Islet precursor cell (in vitro differentiated cells): ENCODE measurements at regions not wholly inside any gene's neighbourhood (a gene's known extent, or its start where the extent isn't known, plus 50 kb on each side); places are given as distances from the start of the nearest gene placed in this dataset.

ENCODE experiments used
- DNase-seq: peaks from one replicate; pipeline ENCODE4 v3.0.0-alpha.2; 2018

DNA sequence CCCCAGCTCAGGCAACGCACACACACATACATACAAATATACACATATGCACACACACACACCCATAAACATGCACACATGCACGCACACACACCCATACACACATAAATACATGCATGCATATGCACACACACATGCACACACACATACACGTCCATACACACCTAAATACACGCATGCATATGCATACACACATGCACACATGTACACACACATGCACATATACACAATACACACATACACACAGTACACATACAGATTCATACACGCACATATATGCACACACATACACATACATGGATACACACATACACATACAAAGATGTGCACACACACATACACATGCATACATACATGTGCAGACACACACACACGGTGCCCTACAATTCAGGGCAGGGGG, 496.6 kb downstream of the TBC1D22A start:
- DNase-seq, result no peak

DNA sequence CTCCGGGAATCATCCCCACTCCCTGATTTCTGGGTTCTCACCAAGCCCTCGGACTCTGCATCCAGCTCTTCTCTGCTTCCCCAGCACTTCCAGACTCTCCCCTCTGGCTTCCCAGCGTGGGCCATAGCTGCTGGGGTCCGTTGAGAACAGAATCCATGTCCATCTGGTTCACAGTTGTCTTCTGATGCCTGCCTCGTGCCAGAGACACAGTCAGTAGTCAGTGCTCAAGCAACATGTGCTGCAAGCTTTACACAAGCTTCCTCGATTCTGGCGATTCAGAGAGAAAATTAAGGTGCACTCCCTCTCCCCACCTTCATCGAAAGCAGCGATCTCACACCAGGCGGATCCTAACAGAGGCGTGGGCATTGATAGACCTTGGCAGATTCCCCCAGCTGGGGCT, 495.5 kb downstream of the TBC1D22A start:
- DNase-seq, result no peak

DNA sequence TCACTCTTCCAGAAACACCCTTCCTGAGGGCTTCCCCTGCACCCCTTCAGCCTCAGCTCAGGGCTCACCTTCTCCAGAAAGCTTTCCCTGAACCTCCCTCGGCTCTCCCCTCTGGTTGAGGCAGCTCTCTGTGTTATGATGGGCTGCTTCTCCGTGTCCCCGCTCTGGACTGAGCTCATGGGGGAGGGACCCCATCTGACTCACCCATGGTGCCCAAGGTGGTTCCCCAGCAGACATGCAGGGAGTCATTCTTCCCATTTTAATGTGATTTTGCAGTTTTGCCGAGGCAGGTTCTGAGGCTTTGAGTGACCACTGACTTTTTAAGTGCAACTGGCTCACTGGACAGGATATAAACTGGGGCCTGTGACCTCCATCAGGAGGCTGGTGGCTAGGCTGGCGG, 495.1 kb downstream of the TBC1D22A start:
- no peak for DNase-seq

DNA sequence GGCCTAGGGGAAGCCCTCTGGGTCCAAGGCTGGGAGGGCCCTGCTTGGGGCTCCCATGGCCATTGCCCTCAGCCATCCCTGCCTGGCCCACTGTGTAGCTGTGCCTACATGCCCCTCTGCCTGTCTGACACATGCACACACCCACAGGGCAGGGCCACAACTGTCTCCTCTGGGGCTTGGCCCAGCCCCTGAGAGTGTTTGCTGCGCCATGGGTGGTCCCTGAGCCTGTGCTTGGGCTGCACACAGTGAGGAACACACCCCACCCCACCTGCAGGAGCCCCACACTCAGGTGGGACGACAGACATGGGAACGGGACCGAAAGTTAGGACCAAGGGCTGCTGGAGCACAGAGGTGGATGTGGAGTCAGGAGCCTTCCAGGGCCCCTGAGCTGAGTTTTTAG, 489.5 kb downstream of the TBC1D22A start:
- DNase-seq, result peak; percentile 21

DNA sequence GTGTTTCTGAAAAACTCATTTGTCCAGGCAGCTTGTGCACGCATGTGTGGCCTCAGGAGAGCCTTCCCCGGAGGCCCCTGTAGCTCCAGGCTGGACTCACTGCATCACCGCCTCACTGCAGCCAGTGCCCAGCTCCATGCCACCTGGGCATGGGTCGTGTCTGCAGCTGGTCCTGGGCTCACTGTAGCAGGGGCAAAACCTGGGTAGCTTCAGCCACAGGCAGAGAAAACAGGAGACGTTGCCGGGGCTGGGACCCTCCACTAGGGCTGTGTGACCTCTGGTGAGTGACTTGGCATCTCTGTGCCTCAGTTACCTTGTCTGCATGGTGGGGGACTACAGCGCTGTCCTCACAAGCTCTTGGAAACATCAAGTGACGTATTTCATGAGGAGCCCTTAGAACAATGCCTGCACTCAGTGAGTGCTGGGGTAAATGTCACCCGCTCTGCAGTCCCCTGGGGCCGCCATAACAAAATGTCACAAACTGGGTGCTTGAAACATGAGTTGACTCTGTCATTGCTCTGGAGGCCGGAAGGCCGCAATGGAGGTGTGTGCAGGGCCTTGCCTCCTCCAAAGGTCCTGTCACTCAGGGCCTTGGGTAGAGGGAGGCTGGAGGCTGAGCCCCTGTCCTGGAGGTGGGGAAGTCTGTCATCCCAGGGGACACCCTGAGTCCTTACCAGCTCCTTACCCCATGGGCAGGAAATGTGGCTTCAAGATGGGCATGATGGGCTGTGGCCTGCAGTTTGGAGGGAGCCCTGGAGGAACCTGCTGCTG, 488.7 kb downstream of the TBC1D22A start:
- DNase-seq, result peak; percentile 29

DNA sequence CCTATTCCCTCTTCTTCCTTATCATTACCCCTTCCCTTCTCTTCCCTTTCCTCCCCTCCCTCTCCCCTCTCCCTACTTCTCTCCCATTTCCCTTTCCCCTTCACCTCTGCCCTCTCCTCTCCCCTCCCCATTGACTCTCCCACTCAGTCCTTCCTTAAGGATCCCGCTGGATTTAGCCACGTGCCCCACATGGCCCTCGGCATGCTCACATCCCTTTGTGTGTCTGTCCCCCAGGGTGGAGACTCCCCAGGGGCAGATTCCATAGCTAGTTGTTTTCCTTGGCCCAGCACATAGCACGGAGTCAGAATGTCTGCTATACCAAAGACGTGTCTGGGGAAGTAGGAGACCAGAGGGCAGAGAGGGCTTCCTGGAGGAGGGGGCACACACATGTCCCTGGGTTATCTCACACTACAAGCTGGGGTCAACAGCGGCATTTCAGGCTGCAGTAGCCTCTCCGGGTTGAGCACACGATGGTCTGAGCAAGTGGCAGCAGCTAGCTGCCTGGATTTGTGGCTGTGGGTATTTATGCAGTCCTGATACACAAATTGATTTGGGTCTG, 487.0 kb downstream of the TBC1D22A start:
- DNase-seq, result peak; percentile 16

DNA sequence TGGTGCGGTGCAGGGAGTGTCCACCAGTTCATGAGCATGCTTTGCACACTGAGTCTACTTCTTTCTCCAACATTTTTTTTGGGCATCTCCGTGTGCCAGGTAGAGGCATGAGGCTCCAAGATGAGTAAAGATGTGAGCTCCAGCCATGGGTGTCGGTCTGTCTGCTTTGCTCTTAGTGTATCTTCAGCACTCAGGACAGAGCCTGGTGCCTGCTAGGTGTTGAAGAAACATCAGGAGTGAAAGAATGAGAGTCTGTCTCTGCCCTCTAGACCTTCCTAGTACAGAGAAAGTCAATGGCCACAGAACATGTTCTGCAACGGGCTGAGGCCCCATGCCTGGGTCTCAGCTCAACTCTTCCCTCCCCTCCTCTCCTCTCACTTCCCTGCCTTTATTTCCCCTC, 486.5 kb downstream of the TBC1D22A start:
- no peak for DNase-seq

DNA sequence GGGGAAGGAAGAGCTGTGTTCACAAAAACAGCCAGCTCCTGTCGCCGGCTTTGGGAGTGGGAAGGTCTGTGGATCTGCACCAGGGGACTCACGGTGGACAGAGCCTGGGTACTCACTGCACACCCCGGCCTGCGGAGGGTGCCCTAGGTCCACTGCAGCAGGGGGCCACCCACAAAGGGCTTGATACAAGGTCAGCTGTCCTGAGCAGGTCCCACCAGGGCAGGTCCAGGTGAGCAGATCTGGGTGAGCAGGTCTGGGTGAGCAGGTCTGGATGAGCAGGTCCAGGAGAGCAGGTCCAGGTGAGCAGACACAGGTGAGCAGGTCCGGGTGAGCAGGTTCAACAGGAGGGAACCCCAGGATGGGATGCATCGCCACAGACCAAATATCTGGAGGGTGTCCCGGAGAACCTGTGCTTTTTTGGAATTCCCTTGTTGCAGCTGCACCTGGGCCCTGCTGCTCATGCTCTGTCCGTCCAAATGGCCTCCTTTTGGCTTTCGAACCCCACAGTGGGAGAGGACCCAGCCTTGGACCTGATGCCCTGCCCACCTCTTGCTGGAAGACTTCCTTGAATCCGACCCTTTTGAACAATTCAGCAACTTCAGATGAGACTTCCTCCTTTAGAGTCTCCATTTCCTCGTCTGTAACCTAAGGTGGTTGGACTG, 485.3 kb downstream of the TBC1D22A start:
- DNase-seq, result no peak

DNA sequence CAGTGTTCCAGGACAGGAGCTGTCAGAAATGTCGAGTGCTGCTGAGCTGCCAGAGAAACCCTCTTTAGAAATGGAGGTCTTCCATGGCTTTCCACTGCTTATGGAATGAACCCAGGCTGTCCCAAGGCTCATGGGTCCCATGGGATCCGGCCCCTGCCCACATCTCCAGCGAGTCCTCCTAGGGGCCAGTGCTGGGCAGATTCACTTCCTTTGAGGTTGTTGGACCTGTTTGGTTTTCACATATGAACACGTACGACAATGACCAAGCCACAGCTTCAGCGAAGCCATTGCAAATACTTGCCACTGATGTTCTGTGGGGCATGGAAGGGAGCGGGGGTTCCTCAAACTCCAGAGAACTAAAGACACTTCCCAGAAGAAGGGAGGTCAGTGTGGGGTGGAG, 483.3 kb downstream of the TBC1D22A start:
- DNase-seq, result peak; percentile 22

DNA sequence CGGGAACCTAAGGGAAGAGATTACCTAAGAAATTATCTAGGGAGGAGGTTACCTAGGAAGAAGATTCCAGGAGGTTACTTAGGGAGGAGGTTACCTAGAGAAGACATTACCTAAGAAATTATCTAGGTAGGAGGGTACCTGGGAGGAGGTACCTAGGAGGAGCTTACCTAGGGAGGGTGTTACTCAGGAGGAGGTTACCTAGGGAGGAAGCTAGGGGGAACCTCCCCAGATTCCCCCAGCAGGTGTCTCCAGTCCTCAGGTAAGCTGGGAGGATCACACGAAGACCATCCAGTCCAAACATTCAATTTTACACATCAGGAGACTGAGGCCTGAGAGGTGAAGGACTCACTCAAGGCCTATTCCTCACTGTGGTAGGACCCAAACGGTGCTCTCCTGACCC, 482.8 kb downstream of the TBC1D22A start:
- no peak for DNase-seq

DNA sequence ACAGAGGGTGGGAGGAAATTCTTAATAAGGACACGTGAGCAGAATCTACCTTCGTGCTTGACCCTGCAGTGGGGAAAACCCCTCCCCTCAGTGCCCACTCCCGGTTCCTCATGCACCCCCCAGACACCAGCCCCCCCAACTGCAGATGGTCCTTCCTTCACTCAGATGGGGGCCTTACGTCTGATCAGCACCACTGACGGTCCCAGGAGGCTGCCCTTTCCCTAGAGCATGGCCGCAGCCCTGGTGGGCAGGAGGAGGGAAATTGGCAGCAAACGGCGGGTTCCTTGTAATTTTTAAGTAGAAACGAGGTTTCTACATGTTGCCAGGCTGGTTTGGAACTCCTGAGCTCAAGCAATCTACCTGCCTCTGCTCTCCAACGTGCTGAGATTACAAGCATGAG, 477.7 kb downstream of the TBC1D22A start:
- no peak for DNase-seq

DNA sequence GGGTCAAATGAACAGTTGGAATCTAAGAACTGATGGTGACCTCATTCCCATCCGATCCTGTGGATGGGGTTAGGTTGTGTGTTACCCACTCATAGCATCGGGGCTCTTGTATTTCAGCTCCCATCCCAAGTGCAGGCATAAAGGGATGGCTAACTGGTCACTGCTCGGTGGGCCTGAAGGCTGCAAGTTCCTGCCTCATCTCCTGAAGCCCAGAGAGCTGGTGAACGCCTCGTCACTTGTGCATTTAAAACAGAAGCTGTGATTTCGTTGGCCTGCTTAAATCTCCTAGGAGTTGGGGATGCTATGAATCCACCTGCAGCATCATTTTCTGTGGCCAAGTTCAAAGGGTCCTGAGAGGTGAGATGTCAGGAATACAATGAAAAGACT, 477.0 kb downstream of the TBC1D22A start:
- DNase-seq, result no peak

DNA sequence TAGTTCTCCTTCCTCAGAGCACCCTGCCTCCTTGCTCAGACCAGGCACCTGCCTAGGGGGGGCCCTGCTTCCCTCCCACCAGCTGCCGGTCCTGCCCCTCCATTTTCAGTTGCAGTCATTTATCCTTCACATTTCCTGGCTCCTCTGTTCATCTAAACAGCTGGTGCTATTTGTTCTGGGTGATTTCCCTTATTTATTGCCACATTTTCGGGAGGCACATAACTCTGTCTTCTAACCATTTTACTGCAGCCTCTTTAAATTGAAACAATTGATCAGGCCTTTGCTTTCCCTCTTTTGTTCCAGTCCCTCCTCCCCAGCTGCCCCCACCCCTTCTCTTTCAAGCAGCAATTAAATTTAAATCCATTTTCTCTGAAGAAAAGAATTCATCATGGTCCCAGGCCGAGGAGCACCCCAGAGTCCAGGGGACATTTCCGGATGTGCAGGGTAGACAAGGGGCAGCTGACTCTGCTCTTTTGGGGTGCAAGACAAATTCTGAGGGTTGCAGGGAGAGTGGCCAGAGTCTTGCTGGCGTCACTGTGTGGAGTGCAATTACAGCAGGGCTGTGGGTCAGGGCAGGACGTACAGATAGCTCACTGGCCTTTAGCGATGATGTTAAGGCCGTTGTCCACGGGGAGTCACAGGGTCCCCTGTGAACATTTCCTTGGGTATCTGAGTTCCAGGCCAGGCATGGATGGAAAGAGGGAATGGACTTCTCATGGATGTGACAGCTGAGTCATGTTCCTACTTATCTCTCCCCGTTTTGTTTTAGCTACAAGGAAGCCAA, 476.4 kb downstream of the TBC1D22A start:
- DNase-seq, result no peak

DNA sequence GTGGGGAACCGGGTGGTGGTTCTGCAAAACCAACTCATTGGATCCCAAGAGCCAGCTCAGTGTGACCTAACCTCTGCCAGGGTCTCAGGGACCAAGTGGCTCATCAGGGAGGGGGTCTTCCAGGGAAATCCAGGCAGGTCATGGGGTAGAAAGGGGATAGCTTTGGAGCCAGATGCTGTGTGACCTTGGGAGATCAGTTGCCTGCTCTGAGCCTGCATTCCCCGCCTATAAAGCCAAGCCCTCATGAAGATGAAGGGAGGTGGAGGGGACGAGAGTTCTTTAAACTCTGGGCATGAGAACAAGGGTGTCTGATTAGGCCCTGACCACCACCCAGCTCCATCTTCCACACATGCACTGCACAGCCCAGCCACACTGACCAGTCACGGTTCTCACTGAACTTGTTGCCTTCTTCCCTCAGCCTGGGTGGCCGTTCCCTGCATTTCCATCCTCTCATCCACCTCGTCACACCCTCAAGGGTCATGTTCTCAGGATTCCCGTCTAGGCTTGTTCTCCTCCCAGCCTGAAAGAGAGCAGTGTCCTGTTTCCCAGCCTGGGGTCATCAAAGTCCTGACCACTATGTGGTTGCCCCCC, 475.5 kb downstream of the TBC1D22A start:
- DNase-seq, result peak; percentile 21

DNA sequence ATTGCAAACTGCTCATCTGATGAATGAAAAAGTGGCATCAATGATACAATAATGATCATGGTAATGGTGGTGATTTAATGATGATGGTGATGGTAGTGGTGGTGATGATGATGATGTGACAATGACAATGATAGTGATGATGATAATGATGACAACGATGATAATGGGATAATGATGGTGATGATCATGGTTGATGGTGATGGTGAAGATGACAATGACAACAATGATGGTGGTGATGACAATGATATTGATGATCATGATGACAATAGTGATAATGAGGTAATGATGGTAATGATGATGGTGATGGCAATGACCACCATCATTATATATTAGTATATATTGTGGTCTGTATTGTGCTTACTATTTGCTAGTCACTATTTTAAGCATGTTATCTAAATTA, 474.3 kb downstream of the TBC1D22A start:
- DNase-seq, result no peak

DNA sequence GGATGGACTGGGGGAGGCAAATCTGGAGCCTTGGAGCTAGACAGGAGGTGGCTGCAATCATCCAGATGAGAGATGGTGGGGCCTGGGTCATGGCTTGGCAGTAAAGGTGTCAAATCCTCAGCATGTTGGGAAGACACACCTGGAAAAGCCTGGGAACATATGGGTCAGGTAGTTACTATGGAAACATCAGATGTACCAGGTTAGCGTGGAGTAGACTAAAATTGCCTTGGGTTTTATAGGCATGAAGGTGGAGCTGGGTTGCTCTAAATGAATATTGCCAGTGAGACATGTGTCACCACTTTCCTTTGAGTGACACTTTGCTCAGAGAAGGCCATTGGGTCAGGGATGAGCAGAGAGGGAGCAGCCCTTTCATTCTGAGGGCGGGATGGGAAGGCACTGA, 473.7 kb downstream of the TBC1D22A start:
- DNase-seq, result no peak

DNA sequence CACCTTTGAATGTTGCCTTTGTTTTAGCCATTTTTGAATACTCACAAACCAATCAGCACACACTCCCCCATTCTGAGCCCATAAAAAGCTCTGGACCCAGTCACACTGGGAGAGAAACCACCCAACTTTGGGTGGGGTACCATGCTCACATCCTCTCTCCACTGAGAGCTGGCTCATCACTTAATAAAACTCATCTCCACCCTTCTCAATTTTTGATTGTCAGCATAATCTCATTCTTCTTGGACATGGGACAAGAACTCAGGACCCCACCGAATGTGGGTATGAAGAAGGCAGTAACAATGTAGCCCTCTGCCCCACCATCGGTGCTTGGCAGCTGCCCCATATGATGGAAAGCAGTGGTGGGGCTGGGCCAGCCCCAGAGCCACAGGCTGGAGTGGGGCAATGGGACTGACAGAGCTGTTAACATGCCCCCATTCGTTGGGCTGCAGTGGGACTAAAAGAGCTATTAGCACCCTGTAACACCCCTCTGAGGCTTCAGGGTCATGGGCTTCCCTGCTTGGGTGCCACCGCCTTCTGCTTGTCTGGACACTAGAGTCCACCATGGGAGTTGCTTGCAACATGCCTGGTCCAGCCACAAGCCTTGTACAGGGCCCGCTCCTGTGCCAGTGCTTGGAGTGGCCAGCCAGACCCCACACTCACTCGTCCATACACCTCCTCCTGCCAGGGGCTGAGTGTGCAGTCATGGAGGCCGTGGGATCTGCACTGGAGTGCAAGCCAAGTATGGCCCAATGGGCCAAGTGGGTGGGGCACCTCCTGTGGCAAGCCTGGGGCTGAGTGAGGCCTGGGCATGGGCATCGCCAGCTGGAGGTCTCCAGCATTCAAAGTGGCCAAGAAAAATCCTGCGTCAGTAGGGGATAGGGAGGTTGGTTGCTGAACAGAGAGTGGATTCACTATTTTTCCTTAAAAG, 471.1 kb downstream of the TBC1D22A start:
- DNase-seq, result no peak

DNA sequence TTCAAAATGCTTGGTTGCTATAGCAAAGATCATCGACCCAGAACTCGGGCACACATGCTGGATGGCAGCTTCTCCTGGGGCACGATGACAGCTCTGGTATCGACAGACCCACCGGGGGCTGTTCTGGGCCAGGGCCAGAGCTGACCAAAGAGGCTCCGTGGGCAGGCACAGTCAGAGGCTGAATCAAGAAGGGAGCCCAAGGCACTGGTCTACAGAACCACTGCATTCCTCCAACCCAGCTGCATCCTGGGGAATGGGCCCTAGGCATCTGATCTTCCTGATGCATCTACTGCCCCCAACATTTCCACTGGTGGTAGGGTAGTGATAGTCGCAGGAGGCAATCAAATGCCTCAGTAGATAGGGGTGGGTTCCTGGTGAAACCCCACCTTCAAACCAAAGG, 470.3 kb downstream of the TBC1D22A start:
- no peak for DNase-seq

DNA sequence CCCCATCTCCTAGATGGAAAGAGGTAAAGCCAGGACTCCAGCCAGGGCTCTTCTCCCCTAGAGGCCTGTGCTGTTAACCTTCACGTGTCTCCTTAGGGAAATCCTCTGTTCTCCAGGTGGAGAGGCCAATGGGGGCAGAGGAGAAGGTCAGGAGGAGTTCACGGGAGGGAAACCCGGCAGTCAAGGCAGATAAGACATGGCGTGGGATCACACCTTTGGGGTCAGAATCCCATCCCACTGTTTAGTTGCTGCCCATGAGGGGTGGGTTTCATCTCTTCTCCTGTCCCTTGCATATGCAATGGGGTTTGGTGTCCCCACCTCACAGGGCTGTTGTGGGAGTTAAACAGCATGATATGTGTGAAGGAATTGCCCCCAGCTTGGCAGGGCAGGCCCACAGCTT, 469.7 kb downstream of the TBC1D22A start:
- DNase-seq, result no peak

DNA sequence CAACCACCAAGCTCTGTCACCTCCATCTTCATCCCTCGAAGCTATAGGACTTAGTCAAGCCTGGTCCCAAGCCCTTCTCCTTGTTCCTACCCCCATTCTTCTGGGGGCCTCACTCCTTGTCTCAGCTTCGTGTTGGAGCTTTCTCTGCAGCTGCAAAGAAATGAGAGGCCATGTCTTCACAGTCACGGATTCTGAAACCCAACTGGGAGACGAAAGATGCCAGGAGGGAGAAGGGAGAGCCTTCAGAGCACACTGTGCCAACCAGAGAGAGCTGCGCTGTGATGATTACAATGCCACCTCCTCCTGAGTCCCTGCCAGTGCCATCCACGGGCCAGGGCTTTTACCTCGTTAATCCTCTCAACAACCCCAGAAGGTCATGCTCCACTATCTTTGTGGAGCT, 469.3 kb downstream of the TBC1D22A start:
- no peak for DNase-seq

DNA sequence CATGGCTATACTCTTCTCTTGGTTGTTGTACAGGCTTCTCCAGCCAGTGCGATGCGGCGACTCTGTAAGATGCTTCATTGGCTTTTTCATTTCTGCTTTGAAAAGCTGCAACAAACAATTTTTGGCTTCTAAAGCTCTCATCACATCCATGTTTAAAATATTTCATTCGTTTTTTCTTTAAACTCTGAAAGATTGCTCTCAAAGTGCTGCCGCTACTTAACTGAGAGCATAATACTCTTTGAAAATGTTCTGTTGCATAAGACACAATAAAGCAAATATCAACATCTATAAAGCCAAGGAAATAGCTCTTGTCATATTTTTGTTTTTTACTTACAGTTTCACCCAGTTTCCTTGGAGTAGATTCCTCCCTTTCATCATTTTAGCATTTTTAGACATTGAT, 468.3 kb downstream of the TBC1D22A start:
- DNase-seq, result no peak

DNA sequence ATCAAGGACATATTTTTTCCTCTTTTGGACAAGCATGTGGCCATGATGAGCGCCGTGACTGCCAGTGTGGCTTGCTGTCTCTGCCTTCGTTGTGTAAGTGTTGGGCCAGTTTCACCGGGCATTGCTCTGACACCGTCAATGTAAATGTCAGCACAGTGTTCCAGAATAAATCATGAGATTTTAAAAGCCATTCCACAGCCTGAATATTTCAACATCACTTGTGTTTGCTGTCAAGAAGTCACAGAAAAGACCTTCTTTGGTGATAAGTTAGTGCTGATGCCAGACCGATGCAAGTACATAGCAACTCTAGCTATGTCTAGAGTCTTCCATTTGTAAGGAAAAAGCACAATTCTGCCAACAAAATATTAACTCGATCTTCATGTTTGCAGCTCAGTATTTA, 467.8 kb downstream of the TBC1D22A start:
- DNase-seq, result no peak
